HG03378 (cell line): ENCODE measurements at regions not wholly inside any gene's neighbourhood (a gene's known extent, or its start where the extent isn't known, plus 50 kb on each side); places are given as distances from the start of the nearest gene placed in this dataset.

Source experiments
- ATAC-seq: cut with Tn5 transposase; IDR thresholded peaks from one replicate; pipeline ENCODE4 v1.9.1; 2021; ENCODE audit warnings: mild to moderate bottlenecking, moderate library complexity; ENCODE audit not compliant: unreplicated experiment

DNA sequence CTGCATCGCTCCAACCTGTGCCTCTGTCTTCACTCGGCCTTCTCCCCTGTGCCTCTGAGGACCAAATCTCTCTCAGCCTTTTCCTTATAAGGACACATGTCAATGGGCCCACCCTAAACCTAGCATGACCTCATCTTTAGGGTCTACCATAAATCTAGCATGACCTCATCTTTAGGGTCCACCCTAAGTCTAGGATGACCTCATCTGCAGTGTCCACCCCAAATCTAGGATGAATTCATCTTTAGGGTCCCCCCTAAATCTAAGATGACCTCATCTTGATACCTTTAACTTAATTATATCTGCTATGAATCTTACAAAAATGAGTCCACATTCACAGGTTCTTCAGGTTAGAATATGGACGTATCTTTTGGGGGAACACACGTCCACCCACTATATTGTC lies 131.1 kb upstream of the RPL38 start:
- no peak for ATAC-seq

DNA sequence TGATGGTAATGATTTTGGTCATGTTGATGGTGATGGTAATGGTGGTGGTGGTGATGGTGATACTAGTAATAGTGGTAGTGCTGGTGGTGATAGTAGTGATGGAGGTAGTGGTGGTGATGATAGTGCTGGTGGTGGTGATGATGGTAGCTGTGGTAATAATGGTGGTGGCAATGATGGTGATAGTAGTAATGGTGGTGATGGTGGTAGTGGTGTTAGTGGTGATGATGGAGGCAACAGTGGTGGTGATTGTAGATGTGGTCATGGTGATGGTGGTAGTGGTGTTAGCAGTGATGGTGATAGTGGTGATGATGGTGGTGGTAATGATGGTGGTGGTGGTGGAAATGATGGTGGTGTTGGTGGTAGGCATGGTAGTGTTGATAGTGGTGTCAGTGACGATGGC lies 127.0 kb upstream of the RPL38 start:
- no peak for ATAC-seq

DNA sequence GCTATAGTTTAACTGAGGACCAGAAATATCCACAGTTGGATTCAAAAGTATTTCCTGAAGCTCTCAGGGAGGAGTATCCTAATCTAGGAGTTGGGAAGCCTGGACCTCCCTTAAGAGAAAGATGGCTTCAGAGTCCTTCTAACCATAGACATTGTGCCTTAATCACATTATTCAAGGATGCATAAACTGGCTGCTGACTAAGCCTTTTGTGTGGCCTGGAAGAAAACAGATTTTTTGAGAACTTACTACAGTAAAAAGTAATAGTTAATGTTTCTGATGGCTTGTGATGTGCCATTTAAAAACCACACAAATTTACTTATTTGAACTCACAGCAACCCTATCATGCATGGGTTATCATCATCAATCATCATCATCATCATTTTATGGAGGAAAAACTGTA lies 126.2 kb upstream of the RPL38 start:
- ATAC-seq = no peak

DNA sequence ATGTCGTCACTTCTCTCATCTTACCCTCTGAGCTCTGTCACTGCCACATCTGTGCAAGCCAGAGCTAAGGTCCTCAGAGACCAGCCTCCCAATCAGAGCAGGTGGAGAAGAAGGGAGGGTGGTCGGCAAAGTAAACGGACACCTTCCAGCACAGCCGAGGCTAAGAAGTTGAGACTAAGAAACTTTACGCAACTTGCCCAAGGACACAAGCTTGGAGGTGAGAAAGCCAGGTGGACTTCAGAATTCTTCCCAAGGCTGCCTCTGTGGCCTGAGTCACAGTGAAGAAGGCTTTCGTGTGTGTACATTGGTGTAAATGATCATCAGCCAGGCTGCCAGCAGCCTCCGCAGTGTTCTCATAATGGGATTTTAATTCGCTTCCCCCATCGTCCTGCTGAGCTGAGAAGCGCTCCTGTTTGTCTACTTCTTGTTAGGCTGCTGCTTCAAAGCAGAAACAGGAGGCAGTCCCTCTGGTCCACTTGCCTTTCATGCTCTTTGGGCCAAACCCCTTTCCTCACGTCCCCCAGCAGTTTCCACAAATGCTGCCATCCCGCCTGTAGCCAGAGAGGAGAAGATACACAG lies 125.0 kb upstream of the RPL38 start:
- ATAC-seq = no peak

DNA sequence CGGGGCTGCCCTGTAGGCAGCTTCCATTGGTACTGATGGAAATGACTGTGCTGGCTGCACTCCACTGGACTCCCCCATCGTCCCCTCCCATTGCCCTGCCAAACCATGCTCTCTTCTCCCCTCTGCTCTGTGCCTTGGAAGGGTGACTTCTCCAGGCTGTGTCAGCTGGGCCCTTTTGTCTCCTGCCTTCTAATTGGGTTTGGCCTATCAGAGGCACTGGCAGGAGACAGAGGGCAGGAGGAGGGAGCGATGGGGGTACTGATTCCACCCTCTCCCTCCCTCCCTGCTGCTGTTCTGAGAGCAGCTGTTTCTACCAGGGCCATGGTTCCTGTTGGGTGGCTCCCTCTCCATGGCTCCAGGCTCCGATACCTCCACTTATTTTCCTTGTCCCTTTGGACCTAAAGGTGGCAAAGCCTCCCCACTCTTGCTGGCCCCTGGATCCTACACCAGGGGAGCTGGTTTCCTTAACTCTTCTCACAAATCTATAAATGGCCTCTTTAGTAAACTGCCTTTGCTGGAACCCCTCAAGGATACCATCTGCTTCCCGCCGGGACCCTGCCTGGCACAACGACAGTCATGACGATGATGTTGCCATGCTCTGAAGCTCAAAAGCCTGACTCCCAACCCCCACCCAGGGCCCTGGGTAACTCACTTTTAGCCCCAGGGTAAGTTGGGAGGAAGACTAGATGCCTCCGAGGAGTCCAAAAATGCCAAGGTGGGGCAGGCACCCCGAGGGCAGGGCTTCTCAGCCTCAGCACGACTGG lies 123.8 kb upstream of the RPL38 start:
- ATAC-seq = no peak

DNA sequence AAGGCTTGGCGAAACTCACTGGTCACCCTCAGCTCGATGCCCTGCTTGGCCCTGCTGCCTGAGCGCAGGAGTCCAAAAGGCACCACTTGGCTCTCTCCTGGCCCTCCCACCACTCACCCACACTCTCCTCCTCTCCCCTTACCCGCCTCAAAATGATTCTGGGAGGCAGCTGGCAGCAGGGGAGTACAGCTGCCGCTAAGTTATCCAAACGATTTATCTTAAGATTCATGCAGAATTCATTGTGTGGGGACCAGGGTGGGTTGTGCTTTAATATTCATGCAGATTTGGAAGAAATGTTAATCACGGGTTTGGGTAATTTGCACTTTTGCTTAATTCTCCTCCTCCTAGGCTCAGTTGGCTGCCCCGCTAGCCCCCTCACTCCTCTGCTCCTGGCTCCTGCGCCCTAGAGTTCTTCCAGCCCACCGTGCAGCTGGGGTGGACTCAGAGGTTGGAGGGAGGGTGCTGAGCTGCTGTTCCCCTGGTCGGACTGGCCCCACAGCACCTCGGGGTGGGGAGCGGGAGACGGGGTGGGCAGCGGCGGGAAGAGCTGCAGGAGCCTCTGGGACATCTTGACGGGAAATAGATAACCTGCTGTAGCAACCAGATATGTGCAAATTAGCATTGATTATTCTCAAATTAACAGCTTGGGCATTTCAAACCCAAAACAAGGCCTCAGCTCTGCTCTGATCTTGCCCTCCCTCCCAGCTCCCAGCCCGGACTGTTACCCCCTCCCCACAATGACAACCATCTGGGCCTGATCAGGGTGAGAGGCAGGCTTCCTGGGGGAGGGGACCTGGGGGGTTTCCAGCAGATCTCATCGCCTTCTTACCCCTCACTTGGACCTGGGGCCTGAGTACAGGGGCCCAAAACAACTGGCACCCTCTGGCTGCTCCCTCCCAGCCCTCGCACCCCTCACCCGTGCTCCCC lies 122.6 kb upstream of the RPL38 start:
- ATAC-seq = no peak

DNA sequence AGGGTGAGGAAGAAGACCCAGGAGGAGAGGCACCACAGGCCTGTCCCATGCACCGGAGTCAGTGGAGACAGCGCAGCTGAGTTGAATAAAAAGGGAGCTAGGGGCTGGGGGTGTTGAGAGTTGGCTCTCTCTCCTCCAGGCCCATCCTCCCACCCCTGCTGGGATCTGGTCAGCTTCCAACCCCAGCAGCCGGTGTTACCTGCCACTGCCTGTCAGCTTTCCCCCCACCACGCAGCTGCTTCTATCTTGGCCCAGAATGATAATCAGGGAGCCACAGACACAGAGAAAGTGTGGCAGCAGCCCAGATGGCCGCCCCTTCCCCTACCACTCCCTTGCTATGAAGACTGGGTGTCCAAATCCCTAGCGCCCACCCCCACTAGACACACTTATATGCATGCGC lies 120.6 kb upstream of the RPL38 start:
- ATAC-seq = no peak

DNA sequence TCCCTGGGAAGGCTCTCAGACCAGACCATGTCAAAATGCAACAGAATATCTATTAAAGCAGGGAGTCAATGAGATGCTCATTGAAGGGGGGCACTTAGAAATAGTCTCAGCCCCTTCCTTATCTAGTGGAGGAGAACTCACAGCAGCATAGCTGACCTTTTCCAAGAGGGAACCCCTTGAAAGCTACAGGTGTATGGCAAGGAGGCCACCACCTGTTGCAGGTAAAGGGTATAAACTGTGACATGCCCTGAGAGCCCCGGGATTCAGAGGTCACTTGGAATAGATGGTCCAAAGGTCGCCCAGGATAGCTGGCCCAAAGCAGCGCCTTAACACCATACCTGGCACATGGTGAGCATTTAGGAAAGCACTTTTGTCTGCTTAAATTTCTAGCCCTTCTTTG lies 120.2 kb upstream of the RPL38 start:
- no peak for ATAC-seq

DNA sequence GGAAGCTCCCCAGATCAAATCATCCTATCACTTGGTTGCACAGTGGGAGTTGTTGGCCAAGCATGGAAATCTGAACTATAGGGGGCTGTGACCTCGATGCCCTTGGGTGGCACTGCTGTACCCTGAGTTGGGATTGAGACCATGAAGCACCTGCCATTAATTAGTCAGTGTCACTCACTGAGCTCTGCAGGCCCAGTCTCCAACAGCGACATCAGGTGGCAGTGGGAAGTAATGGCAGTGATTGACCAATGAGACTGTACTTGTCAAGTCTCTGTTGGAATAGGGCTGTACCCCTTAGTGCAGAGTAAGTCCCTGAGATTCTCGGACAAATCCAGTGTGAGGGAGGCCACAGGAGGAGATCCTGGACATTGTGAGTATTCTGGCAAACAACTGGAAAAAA lies 118.0 kb upstream of the RPL38 start:
- no peak for ATAC-seq

DNA sequence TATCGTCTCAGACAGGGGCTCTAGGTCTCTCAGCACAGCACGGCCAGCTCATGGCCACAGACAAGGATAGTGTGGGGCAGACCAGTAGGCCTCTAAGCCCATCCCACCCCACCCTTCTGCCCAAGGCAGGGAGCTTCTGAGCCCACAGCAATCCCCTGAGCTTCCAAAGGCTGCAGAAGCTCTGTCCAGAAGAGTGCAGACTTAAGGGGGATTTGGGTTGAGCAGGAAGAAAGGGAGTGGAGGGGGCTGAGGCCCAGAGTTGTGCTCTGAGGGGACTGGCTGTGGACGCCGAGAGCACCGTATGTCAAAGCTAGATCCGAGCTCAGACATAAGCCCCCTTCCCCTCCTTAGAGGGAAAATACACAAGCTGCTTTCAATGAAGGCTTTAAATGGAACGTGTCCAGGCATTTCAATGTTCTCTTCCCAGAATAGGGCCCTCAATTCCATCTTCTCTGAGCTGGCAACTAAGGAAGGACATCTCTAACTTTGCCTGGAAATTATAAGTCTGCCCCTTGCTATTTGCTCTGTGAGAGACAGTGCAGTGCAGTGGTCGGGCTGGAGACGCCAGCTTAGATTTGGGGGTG lies 116.4 kb upstream of the RPL38 start:
- no peak for ATAC-seq

DNA sequence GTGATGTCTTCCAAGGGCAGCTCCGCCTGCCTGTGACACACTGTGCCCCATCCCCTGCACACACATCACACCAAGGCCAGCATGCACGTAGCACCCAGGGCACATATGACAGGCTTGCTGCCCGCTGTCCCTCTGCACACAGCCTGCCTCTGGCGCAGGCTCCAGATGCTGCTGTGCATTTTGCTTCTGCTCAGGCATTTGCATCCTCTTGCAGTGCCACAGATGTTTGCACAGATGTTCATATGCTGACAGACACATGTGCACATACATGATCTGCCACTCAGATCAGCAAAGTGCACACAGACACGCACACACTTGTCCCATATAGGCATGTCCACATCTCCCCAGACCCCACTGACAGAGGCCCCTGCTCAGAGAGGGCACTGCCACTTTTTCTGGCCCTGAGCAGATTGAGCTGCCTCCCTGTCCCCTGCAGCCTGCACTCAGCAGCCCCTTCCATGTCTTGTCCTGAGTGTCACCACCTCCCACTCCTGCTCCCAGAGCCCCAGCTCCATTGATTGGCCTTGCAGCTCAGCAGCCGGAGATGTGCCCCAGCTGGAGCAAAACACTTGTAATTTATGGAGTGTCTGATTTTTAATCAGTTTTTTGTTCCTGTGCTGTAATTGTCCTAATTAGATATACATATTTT lies 115.1 kb upstream of the RPL38 start:
- no peak for ATAC-seq

DNA sequence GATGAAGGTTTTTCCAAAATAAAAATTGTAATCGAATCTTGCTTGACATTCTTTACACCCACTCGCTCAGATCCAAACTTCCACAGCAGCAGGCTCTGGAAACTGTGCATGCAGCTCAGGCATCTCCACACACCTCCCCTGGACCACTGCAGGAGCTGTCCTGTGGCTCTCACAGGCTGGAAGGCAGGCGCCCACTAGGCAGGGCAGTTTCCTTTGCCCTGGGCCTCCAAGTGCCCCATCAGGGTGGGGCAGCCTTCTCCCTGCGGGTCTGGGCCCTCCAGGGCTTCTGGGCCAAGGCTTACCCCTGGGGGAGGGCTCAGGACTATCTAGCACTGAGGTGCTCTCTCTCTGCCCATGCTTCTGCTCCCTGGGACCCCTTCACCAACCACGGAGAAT lies 114.5 kb upstream of the RPL38 start:
- no peak for ATAC-seq

DNA sequence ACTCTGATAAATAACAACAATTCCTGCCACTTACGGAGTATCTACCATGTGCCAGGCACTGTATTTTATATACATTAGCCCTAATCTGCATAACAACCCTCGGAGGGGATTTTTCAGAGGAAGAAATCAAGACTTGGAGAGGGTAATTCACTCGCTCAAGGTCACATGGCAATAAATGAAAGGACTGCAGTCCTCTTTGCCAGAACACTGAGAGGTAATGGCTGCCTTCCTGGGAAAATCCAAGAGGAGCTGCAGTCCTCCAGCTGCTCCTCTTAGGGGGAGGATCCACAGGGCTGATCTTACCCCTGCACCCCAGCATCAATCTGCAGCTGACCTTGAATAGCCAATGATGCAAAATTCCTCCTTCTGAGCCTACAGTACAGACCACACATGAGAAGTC lies 114.1 kb upstream of the RPL38 start:
- no peak for ATAC-seq

DNA sequence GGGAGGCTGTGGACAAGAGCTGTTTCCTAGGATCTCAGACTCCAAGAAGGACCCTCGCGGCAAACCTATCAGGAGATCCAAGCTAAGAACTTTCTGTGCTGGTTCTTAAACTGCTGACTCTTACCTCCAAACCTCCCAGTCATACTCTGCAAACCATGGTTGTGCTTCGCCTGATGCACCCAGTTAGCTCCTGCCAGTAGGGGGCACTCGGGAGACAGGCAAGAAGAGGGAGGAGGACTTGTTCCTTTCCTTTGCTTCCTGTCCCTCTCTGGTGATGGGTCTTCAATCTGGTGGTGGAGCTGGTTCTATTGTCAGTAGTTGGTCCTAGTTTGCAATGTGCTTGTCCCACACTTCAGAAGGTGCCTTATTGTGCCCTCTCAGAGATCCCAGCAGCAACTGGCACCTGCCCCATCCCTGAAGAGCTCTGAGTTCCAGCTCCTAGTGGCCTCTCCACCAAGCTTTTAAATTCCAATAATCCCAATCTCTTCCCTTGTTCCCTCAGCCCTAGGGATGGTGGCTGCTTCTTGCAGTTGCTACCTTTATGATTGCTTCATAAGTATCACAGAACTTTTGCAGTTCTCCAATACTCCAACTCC lies 113.5 kb upstream of the RPL38 start:
- ATAC-seq = no peak

DNA sequence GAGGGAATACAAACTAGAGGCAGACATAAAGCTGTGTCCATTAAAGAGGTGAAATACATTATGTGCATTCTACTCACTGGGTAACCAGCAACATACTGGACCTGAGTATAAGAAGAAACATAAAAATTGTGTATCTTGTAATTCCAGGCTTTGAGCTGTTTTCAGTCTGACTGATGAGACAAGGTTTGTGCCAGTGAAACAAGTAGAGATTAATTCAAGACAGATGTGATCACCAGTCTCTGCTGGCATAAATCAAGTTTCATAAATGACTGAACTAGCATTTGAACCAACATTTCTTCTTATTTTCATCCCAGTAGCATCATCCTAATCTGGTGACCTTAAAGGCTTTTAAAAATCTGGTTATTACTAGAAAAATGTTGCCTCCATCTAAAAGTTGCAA lies 108.8 kb upstream of the RPL38 start:
- no peak for ATAC-seq

DNA sequence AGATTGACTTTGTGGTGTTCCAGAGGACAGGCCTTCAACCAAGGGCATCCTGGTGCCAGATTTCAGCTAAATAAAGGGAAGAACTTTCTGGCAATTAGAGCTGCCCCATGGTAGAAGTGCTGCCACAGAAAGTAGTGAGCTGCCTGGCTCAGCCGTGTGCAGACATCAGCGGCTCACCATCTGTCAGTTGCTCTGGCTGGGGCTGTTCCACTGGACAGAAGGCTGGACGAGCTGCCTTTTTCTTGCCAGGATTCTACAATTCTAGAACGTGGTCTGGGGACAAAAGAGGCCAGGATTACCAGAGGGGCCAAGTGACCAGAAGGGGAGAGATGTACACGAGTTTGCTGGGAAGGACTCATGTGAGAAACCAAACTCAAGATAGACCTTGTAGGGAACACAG lies 107.0 kb upstream of the RPL38 start:
- no peak for ATAC-seq

DNA sequence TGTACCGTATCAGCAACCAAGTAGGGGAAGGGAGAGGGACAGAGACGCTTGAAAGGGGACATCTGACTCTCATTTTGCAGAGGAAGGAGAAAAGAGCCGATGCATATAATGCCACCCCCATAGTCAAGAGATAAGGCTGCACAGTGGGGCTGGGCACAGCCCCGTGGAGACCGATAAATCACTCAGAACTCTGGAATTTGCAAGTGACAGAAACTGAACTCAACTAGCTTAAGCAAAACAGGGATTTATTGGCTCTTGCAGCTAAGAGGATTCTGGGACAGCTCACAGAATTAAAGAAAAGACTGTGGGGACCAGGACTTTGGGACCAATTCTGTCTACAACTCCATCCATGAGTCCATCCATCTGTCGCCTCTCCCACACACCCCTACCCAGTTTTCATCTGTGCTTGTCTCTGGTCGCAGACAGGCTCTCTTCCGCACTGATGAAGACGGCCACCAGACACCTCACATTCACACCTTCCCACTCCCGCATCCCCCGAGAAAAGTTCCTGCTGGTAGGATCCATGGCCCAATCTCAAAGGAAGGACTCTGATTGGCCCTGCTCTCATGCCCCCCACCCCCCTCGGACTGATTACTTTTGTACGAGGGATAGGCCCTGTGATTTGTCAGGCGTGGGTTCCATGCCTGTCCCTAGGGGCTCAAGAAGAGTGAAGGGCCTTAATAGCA lies 105.9 kb upstream of the RPL38 start:
- no peak for ATAC-seq

DNA sequence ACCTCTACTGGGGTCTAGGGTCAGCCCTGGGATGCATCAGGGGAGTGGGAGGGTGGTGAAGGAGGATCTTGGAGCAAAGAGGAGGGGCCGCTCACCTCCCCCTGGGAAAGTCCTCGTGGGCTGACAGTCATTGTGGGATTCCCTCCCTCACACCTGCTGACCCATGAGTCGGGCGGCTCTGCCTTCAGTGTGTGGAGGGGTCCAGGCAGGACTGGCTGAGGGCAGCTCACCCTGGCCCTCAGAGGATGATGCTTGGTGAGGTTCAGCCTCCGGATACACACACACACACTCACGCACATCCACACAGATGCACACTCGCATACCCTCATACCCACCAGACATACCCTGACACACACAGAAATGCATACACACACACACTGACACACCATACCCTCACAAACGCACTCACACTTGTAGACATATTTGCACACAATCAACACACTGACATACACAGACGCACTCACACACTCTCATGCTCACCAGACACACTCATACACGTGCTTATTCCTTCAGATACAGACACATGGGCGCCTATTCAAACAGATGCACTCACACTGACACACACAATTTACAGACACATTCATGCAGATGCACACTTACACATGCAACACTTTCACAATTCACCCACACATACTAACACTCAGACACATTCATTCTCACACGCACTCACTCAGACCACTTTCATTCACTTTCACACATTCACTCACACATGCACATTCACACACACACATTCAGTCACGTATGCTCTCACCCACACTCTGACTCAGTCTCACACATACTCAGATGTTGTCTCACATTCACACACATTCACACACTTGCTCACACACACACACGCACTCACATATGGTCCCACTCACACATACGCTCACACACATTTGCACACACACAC lies 105.1 kb upstream of the RPL38 start:
- no peak for ATAC-seq
